H9 (cell line): ENCODE measurements at regions not wholly inside any gene's neighbourhood (a gene's known extent, or its start where the extent isn't known, plus 50 kb on each side); places are given as distances from the start of the nearest gene placed in this dataset.

ENCODE experiments used
- DNase-seq: peaks from one replicate; pipeline ENCODE4 v3.0.0-alpha.2; 2017
- H2AFZ ChIP-seq: one replicate; pipeline ENCODE4 v1.6.1; 2013; ENCODE audit warnings: mild to moderate bottlenecking, low read length, control low read depth, moderate library complexity
- H2AK5ac ChIP-seq: 2 replicates; pipeline ENCODE4 v1.6.1; 2013; ENCODE audit warnings: low read length, control low read depth, mixed read lengths; ENCODE audit not compliant: insufficient read length
- H2BK120ac ChIP-seq: one replicate; pipeline ENCODE4 v1.6.1; 2013; ENCODE audit warnings: low read depth, mild to moderate bottlenecking, low read length, control low read depth, inconsistent platforms; ENCODE audit not compliant: poor library complexity, severe bottlenecking
- H2BK12ac ChIP-seq: 2 replicates; pipeline ENCODE4 v1.6.1; 2013; ENCODE audit warnings: low read length, control low read depth, mixed read lengths, low read depth; ENCODE audit not compliant: insufficient read length
- H2BK15ac ChIP-seq: 2 replicates; pipeline ENCODE4 v1.6.1; 2013; ENCODE audit warnings: low read depth, low read length, control low read depth
- H2BK20ac ChIP-seq: one replicate; pipeline ENCODE4 v1.6.1; 2013; ENCODE audit warnings: low read depth, mild to moderate bottlenecking, low read length, control low read depth, inconsistent platforms; ENCODE audit not compliant: poor library complexity, severe bottlenecking
- H2BK5ac ChIP-seq: 2 replicates; pipeline ENCODE4 v1.6.1; 2013; ENCODE audit warnings: low read length, control low read depth, mixed read lengths; ENCODE audit not compliant: insufficient read length
- H3K14ac ChIP-seq: 2 replicates; pipeline ENCODE4 v1.6.1; 2013; ENCODE audit warnings: low read length, control low read depth; ENCODE audit not compliant: insufficient read depth
- H3K18ac ChIP-seq: 2 replicates; pipeline ENCODE4 v1.6.1; 2013; ENCODE audit warnings: low read depth, mild to moderate bottlenecking, mixed read lengths, low read length, control low read depth; ENCODE audit not compliant: insufficient read length
- H3K23ac ChIP-seq: 2 replicates; pipeline ENCODE4 v1.6.1; 2013; ENCODE audit warnings: low read length, control low read depth, mixed read lengths, low read depth; ENCODE audit not compliant: insufficient read length
- H3K23me2 ChIP-seq: 2 replicates; pipeline ENCODE4 v1.6.1; 2013; ENCODE audit warnings: low read depth, mild to moderate bottlenecking, mixed read lengths, low read length, control low read depth; ENCODE audit not compliant: insufficient read length, poor library complexity, severe bottlenecking
- H3K27ac ChIP-seq: 2 replicates; pipeline ENCODE4 v1.5.1; 2013; ENCODE audit warnings: low read length, control low read depth, mixed read lengths, low read depth; ENCODE audit not compliant: insufficient read length
- H3K27me3 ChIP-seq: 2 replicates; pipeline ENCODE4 v1.6.1; 2013; ENCODE audit warnings: low read length, control low read depth, inconsistent platforms; ENCODE audit not compliant: insufficient read depth
- H3K4ac ChIP-seq: 2 replicates; pipeline ENCODE4 v1.6.1; 2013; ENCODE audit warnings: low read depth, mild to moderate bottlenecking, control low read depth, inconsistent platforms, low read length, moderate library complexity
- H3K4me1 ChIP-seq: 2 replicates; pipeline ENCODE4 v1.6.1; 2013; ENCODE audit warnings: low read length, control low read depth, inconsistent platforms; ENCODE audit not compliant: insufficient read depth
- H3K4me2 ChIP-seq: 2 replicates; pipeline ENCODE4 v1.6.1; 2013; ENCODE audit warnings: low read length, control low read depth, mixed read lengths; ENCODE audit not compliant: insufficient read length, insufficient read depth
- H3K56ac ChIP-seq: 2 replicates; pipeline ENCODE4 v1.6.1; 2013; ENCODE audit warnings: low read depth, mild to moderate bottlenecking, mixed read lengths, low read length, control low read depth; ENCODE audit not compliant: insufficient read length
- H3K79me1 ChIP-seq: 2 replicates; pipeline ENCODE4 v1.6.1; 2013; ENCODE audit warnings: low read depth, mild to moderate bottlenecking, moderate library complexity, low read length, control low read depth, inconsistent platforms; ENCODE audit not compliant: insufficient read depth, poor library complexity, severe bottlenecking
- H3K79me2 ChIP-seq: 2 replicates; pipeline ENCODE4 v1.6.1; 2013; ENCODE audit warnings: low read length, control low read depth, inconsistent platforms; ENCODE audit not compliant: insufficient read depth
- H3K9ac ChIP-seq: 2 replicates; pipeline ENCODE4 v1.6.1; 2013; ENCODE audit warnings: low read length, control low read depth, mixed read lengths; ENCODE audit not compliant: insufficient read length; ENCODE audit errors: extremely low read depth
- H3K9me3 ChIP-seq: one replicate; pipeline ENCODE4 v1.6.1; 2013; ENCODE audit warnings: low read depth, low read length, inconsistent platforms; ENCODE audit not compliant: control insufficient read depth
- H3T11ph ChIP-seq: one replicate; pipeline ENCODE4 v1.6.1; 2013; ENCODE audit warnings: mild to moderate bottlenecking, low read length, control low read depth, inconsistent platforms
- H4K20me1 ChIP-seq: one replicate; pipeline ENCODE4 v1.6.1; 2013; ENCODE audit not compliant: control insufficient read depth, insufficient read length, insufficient read depth
- H4K5ac ChIP-seq: 2 replicates; pipeline ENCODE4 v1.6.1; 2013; ENCODE audit warnings: low read depth, mild to moderate bottlenecking, mixed read lengths, low read length, control low read depth; ENCODE audit not compliant: insufficient read length
- H4K8ac ChIP-seq: replicated peaks from 2 replicates; pipeline ENCODE4 v1.6.1; 2013; ENCODE audit warnings: low read length, control low read depth, mixed read lengths, low read depth; ENCODE audit not compliant: insufficient read length
- H4K91ac ChIP-seq: 2 replicates; pipeline ENCODE4 v1.6.1; 2013; ENCODE audit warnings: low read depth, mild to moderate bottlenecking, moderate library complexity, mixed read lengths, low read length, control low read depth; ENCODE audit not compliant: insufficient read length
- H3K27ac Mint-ChIP-seq, 3 experiments: 2 replicates in 2 of 3; 3 replicates in 1 of 3; pipeline ENCODE4 v1.8.0; 2020 to 2021; ENCODE audit warnings: mixed read lengths in 3 of 3, mild to moderate bottlenecking in 1 of 3, moderate library complexity in 1 of 3
- H3K27me3 Mint-ChIP-seq: 2 replicates; pipeline ENCODE4 v1.8.0; 2021; ENCODE audit warnings: low read depth, mild to moderate bottlenecking, moderate library complexity, mixed read lengths
- H3K36me3 Mint-ChIP-seq, 3 experiments: 2 replicates in 2 of 3; 3 replicates in 1 of 3; pipeline ENCODE4 v1.8.0; 2020 to 2021; ENCODE audit warnings: low read depth in 3 of 3, mixed read lengths in 3 of 3; ENCODE audit not compliant: insufficient read depth in 1 of 3
- H3K4me1 Mint-ChIP-seq, 2 experiments: 2 replicates each; pipeline ENCODE4 v1.8.0; 2020; ENCODE audit warnings: mixed read lengths in 2 of 2
- H3K4me3 Mint-ChIP-seq, 2 experiments: 2 replicates in 1 of 2; 3 replicates in 1 of 2; pipeline ENCODE4 v1.8.0; 2020 to 2021; ENCODE audit warnings: mild to moderate bottlenecking in 2 of 2, mixed read lengths in 2 of 2, moderate library complexity in 1 of 2
- H3K9me3 Mint-ChIP-seq, 2 experiments: 2 replicates in 1 of 2; 3 replicates in 1 of 2; pipeline ENCODE4 v1.8.0; 2020; ENCODE audit warnings: mild to moderate bottlenecking in 2 of 2, mixed read lengths in 2 of 2, moderate library complexity in 1 of 2
- CTCF ChIP-seq: fragments of 200-600 bp; sonication (generic); conservative IDR thresholded peaks from 3 replicates; pipeline ENCODE4 v1.8.0; 2021; ENCODE audit warnings: antibody characterized with exemption, mild to moderate bottlenecking

- Histone ChIP-seq H3K27me3 (no peaks in the 10 kb centered on the region), H3K56ac (no peak overlapping the region), H2BK120ac (no peak overlapping the region), H3K23me2 (no peaks in the 10 kb centered on the region), H3K27ac (no peak overlapping the region), H3K23ac (no peak overlapping the region), H3K4me1 (no peaks in the 10 kb centered on the region), H2BK15ac (no peak overlapping the region), H4K91ac (no peak overlapping the region), H4K5ac (no peak overlapping the region), H3K4ac (no peak overlapping the region), H2BK5ac (no peak overlapping the region), H3K79me1 (no peaks in the 10 kb centered on the region), H4K20me1 (no peaks in the 10 kb centered on the region), H2AK5ac (no peak overlapping the region), H3K4me2 (no peak overlapping the region), H3K79me2 (no peaks in the 10 kb centered on the region), H3K18ac (no peak overlapping the region), H4K8ac (no peak overlapping the region), H2AFZ (no peak overlapping the region), H2BK12ac (no peak overlapping the region), H3K14ac (no peak overlapping the region), H3K9ac (no peak overlapping the region), H2BK20ac (no peak overlapping the region), H3T11ph (no peak overlapping the region), H3K9me3 (no peaks in the 10 kb centered on the region)
- no peaks in the 10 kb centered on the region for H3K27me3 Mint-ChIP-seq
- peaks cover 8 to 12% of the 10 kb centered on the region in 2 experiments for H3K9me3 Mint-ChIP-seq
- no peak for TF ChIP-seq CTCF
- H3K4me3 Mint-ChIP-seq: no peak overlapping the region
- peaks cover 3 to 5% of the 10 kb centered on the region in 2 experiments; a peak in 3 of 4 replicates for H3K4me1 Mint-ChIP-seq
- peaks cover 5 to 13% (median 7%) of the 10 kb centered on the region in 3 experiments for H3K36me3 Mint-ChIP-seq
- no peak overlapping the region for H3K27ac Mint-ChIP-seq
- no peak for DNase-seq
Observed at GRCh38 chr15:87461631-87462030, 794.9 kb downstream of the NTRK3 start.
